ENCODE measurements at regions not wholly inside any gene's neighbourhood (a gene's known extent, or its start where the extent isn't known, plus 50 kb on each side); places are given as distances from the start of the nearest gene placed in this dataset.

GRCh38 chr5:175121457-175121856 lies 322.5 kb downstream of the DRD1 start (continued):
- no peak for TF ChIP-seq ZNF565 (CRISPR knock-in tag; conservative IDR thresholded peaks at IDR 0.05; ENCODE audit: low read depth)

GRCh38 chr5:175120412-175120811 lies 323.6 kb downstream of the DRD1 start:
- ATAC-seq, result no peak
- TF ChIP-seq TCF4 (CRISPR knock-in tag; IDR thresholded peaks at IDR 0.05; ENCODE audit: borderline replicate concordance), result no peak
- TF ChIP-seq PATZ1 (CRISPR knock-in tag; IDR thresholded peaks at IDR 0.05; ENCODE audit: borderline replicate concordance), result no peak
- TF ChIP-seq SNAI2 (CRISPR knock-in tag; IDR thresholded peaks at IDR 0.05), result no peak
- no peak for TF ChIP-seq ZNF8 (CRISPR knock-in tag; IDR thresholded peaks at IDR 0.05)
- no peak for TF ChIP-seq GLIS3 (CRISPR knock-in tag; IDR thresholded peaks at IDR 0.05)
- TF ChIP-seq TOX (CRISPR knock-in tag; IDR thresholded peaks at IDR 0.05; ENCODE audit: borderline replicate concordance), result no peak
- no peak for TF ChIP-seq ZFP30 (CRISPR knock-in tag; IDR thresholded peaks at IDR 0.05)
- no peak for TF ChIP-seq CSRNP3 (CRISPR knock-in tag; IDR thresholded peaks at IDR 0.05)
- TF ChIP-seq ISL1 (CRISPR knock-in tag; IDR thresholded peaks at IDR 0.05), result no peak
- TF ChIP-seq ZC3H10 (CRISPR knock-in tag; IDR thresholded peaks at IDR 0.05), result no peak
- no peak for TF ChIP-seq POU6F1 (CRISPR knock-in tag; IDR thresholded peaks at IDR 0.05; ENCODE audit: borderline replicate concordance, low read depth)
- TF ChIP-seq RARB (CRISPR knock-in tag; IDR thresholded peaks at IDR 0.05), result no peak
- no peak for TF ChIP-seq ZNF70 (CRISPR knock-in tag; IDR thresholded peaks at IDR 0.05)
- no peak for TF ChIP-seq CREB5 (CRISPR knock-in tag; IDR thresholded peaks at IDR 0.05; ENCODE audit: low read depth)
- no peak for TF ChIP-seq OSR1 (CRISPR knock-in tag; IDR thresholded peaks at IDR 0.05)
- TF ChIP-seq PPARA (CRISPR knock-in tag; IDR thresholded peaks at IDR 0.05; ENCODE audit: borderline replicate concordance), result no peak
- no peak for TF ChIP-seq CSDC2 (CRISPR knock-in tag; IDR thresholded peaks at IDR 0.05)
- no peak for TF ChIP-seq ESRRG (CRISPR knock-in tag; IDR thresholded peaks at IDR 0.05)

- TF ChIP-seq BACH2 (CRISPR knock-in tag; IDR thresholded peaks at IDR 0.05; ENCODE audit: borderline replicate concordance) (no peak), CSRNP3 (CRISPR knock-in tag; IDR thresholded peaks at IDR 0.05) (no peak), ISL1 (CRISPR knock-in tag; IDR thresholded peaks at IDR 0.05) (no peak), PPARA (CRISPR knock-in tag; IDR thresholded peaks at IDR 0.05; ENCODE audit: borderline replicate concordance) (no peak), PATZ1 (CRISPR knock-in tag; IDR thresholded peaks at IDR 0.05; ENCODE audit: borderline replicate concordance) (no peak), ZNF8 (CRISPR knock-in tag; IDR thresholded peaks at IDR 0.05) (no peak), TCF4 (CRISPR knock-in tag; IDR thresholded peaks at IDR 0.05; ENCODE audit: borderline replicate concordance) (no peak), ZFP30 (CRISPR knock-in tag; IDR thresholded peaks at IDR 0.05) (no peak), CREB5 (CRISPR knock-in tag; IDR thresholded peaks at IDR 0.05; ENCODE audit: low read depth) (no peak), TOX (CRISPR knock-in tag; IDR thresholded peaks at IDR 0.05; ENCODE audit: borderline replicate concordance) (no peak), ZNF70 (CRISPR knock-in tag; IDR thresholded peaks at IDR 0.05) (no peak), GLIS3 (CRISPR knock-in tag; IDR thresholded peaks at IDR 0.05) (no peak)
- no peak for ATAC-seq
These were observed 325.2 kb downstream of the DRD1 start for GRCh38 chr5:175118700-175119309.
